ENCODE measurements at regions not wholly inside any gene's neighbourhood (a gene's known extent, or its start where the extent isn't known, plus 50 kb on each side); places are given as distances from the start of the nearest gene placed in this dataset.

GRCh38 chr10:108901781-108902618, 1021.3 kb downstream of the XPNPEP1 start:
- Histone ChIP-seq H3K9me3 (ENCODE audit: low read length) (no peaks in the 10 kb centered on the region), H3K36me3 (ENCODE audit: insufficient read depth, low read length) (no peaks in the 10 kb centered on the region), H3K27ac (ENCODE audit: low read depth, low read length, poor library complexity, severe bottlenecking) (no peak overlapping the region), H3K4me2 (ENCODE audit: low read length) (no peak overlapping the region), H3K9me2 (ENCODE audit: insufficient read depth, low read length) (no peaks in the 10 kb centered on the region), H3K79me2 (ENCODE audit: insufficient read depth, low read depth, low read length) (no peaks in the 10 kb centered on the region), H3K4me3 (ENCODE audit: low read depth, low read length, poor library complexity, severe bottlenecking) (no peak overlapping the region), H3K4me1 (ENCODE audit: insufficient read depth, low read length, poor library complexity, severe bottlenecking) (no peaks in the 10 kb centered on the region), H4K20me1 (ENCODE audit: insufficient read depth, low read length) (no peaks in the 10 kb centered on the region), H2AFZ (ENCODE audit: low read length) (no peak overlapping the region)
- ChIA-PET CTCF (ENCODE audit: unreplicated experiment) (no interaction called here), POLR2A (interaction anchor here (1.3 kb wide), 1 partner anchor 39 kb away, joined by 3 read pairs; no protein-coding TSS in a partner anchor)
- no peak for DNase-seq (ENCODE audit: low spot score)
- intact Hi-C loops (cut with micrococcal nuclease; ENCODE audit: unreplicated experiment) = no loop called here
- BruUV-seq (replicated peaks) = no TSS peak
- TF ChIP-seq EZH2phosphoT487 (IDR thresholded peaks at IDR 0.05; ENCODE audit: borderline replicate concordance, low read depth, low read length) (no peak), CTCF (conservative IDR thresholded peaks at IDR 0.05; ENCODE audit: low read length) (no peak)

GRCh38 chr10:108899670-108900069, 1023.6 kb downstream of the XPNPEP1 start:
- TF ChIP-seq EZH2phosphoT487 (IDR thresholded peaks at IDR 0.05; ENCODE audit: borderline replicate concordance, low read depth, low read length) (no peak), CTCF (conservative IDR thresholded peaks at IDR 0.05; ENCODE audit: low read length) (no peak)
- H3K79me2 ChIP-seq (ENCODE audit: insufficient read depth, low read depth, low read length) = no peaks in the 10 kb centered on the region
- no peaks in the 10 kb centered on the region for H4K20me1 ChIP-seq (ENCODE audit: insufficient read depth, low read length)
- no peak overlapping the region for H3K4me2 ChIP-seq (ENCODE audit: low read length)
- ChIA-PET POLR2A (no interaction called here), CTCF (ENCODE audit: unreplicated experiment) (no interaction called here)
- DNase-seq (ENCODE audit: low spot score) = no peak
- no peaks in the 10 kb centered on the region for H3K36me3 ChIP-seq (ENCODE audit: insufficient read depth, low read length)
- no peak overlapping the region for H3K4me3 ChIP-seq (ENCODE audit: low read depth, low read length, poor library complexity, severe bottlenecking)
- H3K27ac ChIP-seq (ENCODE audit: low read depth, low read length, poor library complexity, severe bottlenecking) = no peak overlapping the region
- H3K9me3 ChIP-seq (ENCODE audit: low read length) = no peaks in the 10 kb centered on the region
- no TSS peak for BruUV-seq (replicated peaks)
- intact Hi-C loops (cut with micrococcal nuclease; ENCODE audit: unreplicated experiment) = no loop called here
- H3K4me1 ChIP-seq (ENCODE audit: insufficient read depth, low read length, poor library complexity, severe bottlenecking) = peaks cover 2% of the 10 kb centered on the region
- H3K9me2 ChIP-seq (ENCODE audit: insufficient read depth, low read length) = no peaks in the 10 kb centered on the region
- no peak overlapping the region for H2AFZ ChIP-seq (ENCODE audit: low read length)

All from OCI-LY7 (cell line).